ENCODE measurements at regions not wholly inside any gene's neighbourhood (a gene's known extent, or its start where the extent isn't known, plus 50 kb on each side); places are given as distances from the start of the nearest gene placed in this dataset.

- ChIA-PET POLR2A (ENCODE audit: low non-redundant PET) (no interaction called here), CTCF (no interaction called here)
- no peak overlapping the region for H3K27ac ChIP-seq
- DNase-seq (ENCODE audit: low spot score), result no peak
- no peak for TF ChIP-seq CTCF (conservative IDR thresholded peaks at IDR 0.05; ENCODE audit: low read depth)
These were observed 591.6 kb downstream of the UTRN start for GRCh38 chr6:144876689-144877088.

- H3K27ac ChIP-seq, result no peak overlapping the region
- ChIA-PET CTCF (no interaction called here), POLR2A (ENCODE audit: low non-redundant PET) (no interaction called here)
- no peak for DNase-seq (ENCODE audit: low spot score)
- no peak for TF ChIP-seq CTCF (conservative IDR thresholded peaks at IDR 0.05; ENCODE audit: low read depth)
These were observed 592.0 kb downstream of the UTRN start for GRCh38 chr6:144877118-144877517.

GRCh38 chr6:144878577-144878976 lies 593.4 kb downstream of the UTRN start:
- DNase-seq (ENCODE audit: low spot score), result no peak
- no peak overlapping the region for H3K27ac ChIP-seq
- TF ChIP-seq CTCF (conservative IDR thresholded peaks at IDR 0.05; ENCODE audit: low read depth), result no peak
- ChIA-PET POLR2A (ENCODE audit: low non-redundant PET) (no interaction called here), CTCF (no interaction called here)

- no peak for DNase-seq (ENCODE audit: low spot score)
- ChIA-PET POLR2A (ENCODE audit: low non-redundant PET) (interaction anchor here (0.6 kb wide), 1 partner anchor 207 kb away, joined by 5 read pairs; no protein-coding TSS in a partner anchor), CTCF (interaction anchor here (0.6 kb wide), 1 partner anchor 553 kb away, joined by 3 read pairs; no protein-coding TSS in a partner anchor)
- no peak overlapping the region for H3K27ac ChIP-seq
- no peak for TF ChIP-seq CTCF (conservative IDR thresholded peaks at IDR 0.05; ENCODE audit: low read depth)
These were observed 594.3 kb downstream of the UTRN start for GRCh38 chr6:144879436-144879835.

GRCh38 chr6:144882425-144882824 lies 597.3 kb downstream of the UTRN start:
- no peak overlapping the region for H3K27ac ChIP-seq
- no peak for DNase-seq (ENCODE audit: low spot score)
- ChIA-PET POLR2A (ENCODE audit: low non-redundant PET) (no interaction called here), CTCF (no interaction called here)
- TF ChIP-seq CTCF (conservative IDR thresholded peaks at IDR 0.05; ENCODE audit: low read depth), result no peak

- CTCF ChIA-PET, result no interaction called here
- no peak for DNase-seq (ENCODE audit: low spot score)
- no peak overlapping the region for H3K27ac ChIP-seq
- TF ChIP-seq CTCF (conservative IDR thresholded peaks at IDR 0.05; ENCODE audit: low read depth), result no peak
- POLR2A ChIA-PET (ENCODE audit: low non-redundant PET), result no interaction called here
These were observed 598.8 kb downstream of the UTRN start for GRCh38 chr6:144883915-144884314.

GRCh38 chr6:144885817-144886216 lies 600.7 kb downstream of the UTRN start:
- TF ChIP-seq CTCF (conservative IDR thresholded peaks at IDR 0.05; ENCODE audit: low read depth), result no peak
- DNase-seq (ENCODE audit: low spot score), result no peak
- POLR2A ChIA-PET (ENCODE audit: low non-redundant PET), result no interaction called here
- no peak overlapping the region for H3K27ac ChIP-seq
- CTCF ChIA-PET, result no interaction called here

Data from RWPE1 (cell line).